GM12878 (cell line): ENCODE measurements at regions not wholly inside any gene's neighbourhood (a gene's known extent, or its start where the extent isn't known, plus 50 kb on each side); places are given as distances from the start of the nearest gene placed in this dataset.

Experiments
- ATAC-seq: fragments of 200-7000 bp; cut with Tn5 transposase; 3 replicates; pipeline ENCODE4 v1.9.1; 2020; ENCODE audit warnings: mild to moderate bottlenecking, moderate library complexity
- BruUV-seq: library from RNA; stranded (reverse); fragments of 400-500 nt; replicated peaks from 2 replicates; lab custom pipeline; 2021; lab: Mats Ljungman, UMichigan
- CTCF ChIA-PET: fragments of 300-600 bp; sonication (Branson Sonifier 250); formaldehyde crosslinking; extraction: SDS; loops from one replicate; lab custom pipeline; 2021; ENCODE audit warnings: inconsistent platforms; lab: Yijun Ruan, JAX
- POLR2A ChIA-PET: fragments of 350-600 bp; formaldehyde crosslinking; extraction: SDS; loops from one replicate; lab custom pipeline; 2021; ENCODE audit warnings: inconsistent platforms; lab: Charles Lee
- RAD21 ChIA-PET: fragments of 300-600 bp; sonication (Branson Sonifier 250); formaldehyde crosslinking; loops from one replicate; lab custom pipeline; 2023; ENCODE audit warnings: antibody characterized with exemption; ENCODE audit not compliant: unreplicated experiment; lab: Charles Lee
- SMC1A ChIA-PET: fragments of 300-600 bp; sonication (Branson Sonifier 250); formaldehyde crosslinking; loops from one replicate; lab custom pipeline; 2023; ENCODE audit not compliant: unreplicated experiment, uncharacterized antibody; lab: Charles Lee
- DNase-seq: peaks from one replicate; pipeline ENCODE4 v3.0.0-alpha.2; 2011; ENCODE audit warnings: low read depth, low spot score
- FAIRE-seq: peaks from 3 replicates; lab custom pipeline; 2011; peaks lifted over from hg19 to GRCh38; lab: Jason Lieb, UNC
- H2AFZ ChIP-seq: 2 replicates; pipeline ENCODE4 v1.6.0; 2011; ENCODE audit warnings: low read depth, low read length, control low read depth; ENCODE audit not compliant: control insufficient read depth
- H3K27ac ChIP-seq: 2 replicates; pipeline ENCODE4 v1.5.1; 2011; ENCODE audit warnings: control low read depth; ENCODE audit not compliant: control insufficient read depth, insufficient read depth
- H3K27me3 ChIP-seq, 2 experiments: replicated peaks in 1 of 2; 2 replicates each; pipeline versions ENCODE4 v1.6.0 to v1.6.1; 2011; ENCODE audit warnings: low read length in 1 of 2; ENCODE audit not compliant: control insufficient read depth in 2 of 2, insufficient read depth in 2 of 2
- H3K36me3 ChIP-seq, 2 experiments: 2 replicates each; pipeline ENCODE4 v1.5.1; 2011; ENCODE audit warnings: low read length in 1 of 2; ENCODE audit not compliant: control insufficient read depth in 2 of 2, insufficient read depth in 2 of 2
- H3K4me1 ChIP-seq: 2 replicates; pipeline ENCODE4 v1.6.1; 2011; ENCODE audit warnings: mild to moderate bottlenecking, low read length, moderate library complexity, mixed read lengths; ENCODE audit not compliant: control insufficient read depth, insufficient read depth
- H3K4me2 ChIP-seq: 2 replicates; pipeline ENCODE4 v1.6.0; 2011; ENCODE audit warnings: control low read depth; ENCODE audit not compliant: control insufficient read depth, insufficient read depth
- H3K4me3 ChIP-seq: fragments of 200-600 bp; sonication (generic); 2 replicates; pipeline ENCODE4 v1.5.1; 2016
- H3K79me2 ChIP-seq: 2 replicates; pipeline ENCODE4 v1.6.0; 2011; ENCODE audit warnings: low read length; ENCODE audit not compliant: control insufficient read depth, insufficient read depth
- H3K9ac ChIP-seq: 2 replicates; pipeline ENCODE4 v1.8.0; 2011; ENCODE audit warnings: low read length, control low read depth, mixed read lengths; ENCODE audit not compliant: control insufficient read depth, insufficient read depth
- H3K9me3 ChIP-seq: replicated peaks from 3 replicates; pipeline ENCODE4 v1.5.1; 2011; ENCODE audit warnings: mild to moderate bottlenecking, low read length; ENCODE audit not compliant: control insufficient read depth, insufficient read depth
- H4K20me1 ChIP-seq: 2 replicates; pipeline ENCODE4 v1.6.0; 2011; ENCODE audit not compliant: control insufficient read depth, insufficient read depth
- ATF7 ChIP-seq: fragments of 450-650 bp; IDR thresholded peaks from 2 replicates; pipeline ENCODE4 v1.6.1; 2016; ENCODE audit warnings: low read depth, mild to moderate bottlenecking
- CBFB ChIP-seq: IDR thresholded peaks from 2 replicates; pipeline ENCODE4 v1.6.1; 2016; ENCODE audit warnings: antibody characterized with exemption, low read depth
- FOS ChIP-seq: IDR thresholded peaks from 3 replicates; pipeline ENCODE4 v1.6.1; 2011; ENCODE audit warnings: borderline replicate concordance; ENCODE audit not compliant: insufficient read length; ENCODE audit errors: extremely low read depth
- FOXM1 ChIP-seq: IDR thresholded peaks from 2 replicates; pipeline ENCODE4 v1.6.1; 2012; ENCODE audit warnings: low read depth, mild to moderate bottlenecking, inconsistent platforms, low read length, moderate library complexity
- GABPA ChIP-seq: IDR thresholded peaks from 2 replicates; pipeline ENCODE4 v1.6.1; 2014; ENCODE audit warnings: antibody characterized with exemption, low read depth, mild to moderate bottlenecking, inconsistent platforms
- JUNB ChIP-seq: IDR thresholded peaks from 2 replicates; pipeline ENCODE4 v1.6.1; 2016; ENCODE audit warnings: antibody characterized with exemption, mild to moderate bottlenecking
- KDM1A ChIP-seq: fragments of 200-600 bp; sonication (generic); IDR thresholded peaks from 2 replicates; pipeline ENCODE4 v1.6.1; 2016; ENCODE audit warnings: borderline replicate concordance
- MXI1 ChIP-seq: fragments of 150-350 bp; IDR thresholded peaks from 2 replicates; pipeline ENCODE4 v1.6.1; 2011; ENCODE audit warnings: low read depth, mild to moderate bottlenecking, inconsistent platforms, low read length, improper control_type of control experiment
- MYC ChIP-seq: IDR thresholded peaks from 2 replicates; pipeline ENCODE4 v1.6.1; 2011; ENCODE audit warnings: mild to moderate bottlenecking, low read length, moderate library complexity, inconsistent platforms; ENCODE audit not compliant: insufficient read depth, insufficient replicate concordance, insufficient read length, severe bottlenecking
- NFYA ChIP-seq: IDR thresholded peaks from 2 replicates; pipeline ENCODE4 v1.6.1; 2011; ENCODE audit warnings: low read depth, mild to moderate bottlenecking, low read length, improper control_type of control experiment, borderline replicate concordance
- NR2F1 ChIP-seq: fragments of 450-650 bp; conservative IDR thresholded peaks from 2 replicates; pipeline ENCODE4 v1.6.1; 2017; ENCODE audit warnings: mild to moderate bottlenecking
- POLR2AphosphoS5 ChIP-seq: IDR thresholded peaks from 2 replicates; pipeline ENCODE4 v1.6.1; 2011; ENCODE audit warnings: mild to moderate bottlenecking, low read length, inconsistent platforms
- POU2F2 ChIP-seq: IDR thresholded peaks from 3 replicates; pipeline ENCODE4 v1.6.1; 2011; ENCODE audit warnings: low read depth, mild to moderate bottlenecking, low read length, borderline replicate concordance
- RAD51 ChIP-seq: fragments of 450-650 bp; IDR thresholded peaks from 2 replicates; pipeline ENCODE4 v1.6.1; 2016; ENCODE audit warnings: moderate library complexity, mild to moderate bottlenecking, inconsistent platforms
- RELA ChIP-seq: fragments of 450-650 bp; IDR thresholded peaks from 2 replicates; pipeline ENCODE4 v1.8.0; 2014; ENCODE audit warnings: borderline replicate concordance; ENCODE audit not compliant: partially characterized antibody
- SPI1 ChIP-seq: IDR thresholded peaks from 2 replicates; pipeline ENCODE4 v1.6.1; 2011; ENCODE audit warnings: low read depth, mild to moderate bottlenecking, low read length, moderate library complexity, borderline replicate concordance; ENCODE audit not compliant: insufficient read depth
- TCF12 ChIP-seq: IDR thresholded peaks from 2 replicates; pipeline ENCODE4 v1.6.1; 2011; ENCODE audit warnings: low read depth, mild to moderate bottlenecking, low read length
- WGBS: methylation state at CpG from one replicate; pipeline ENCODE4 v1.1.6; 2016; ENCODE audit warnings: low lambda C conversion rate; ENCODE audit not compliant: insufficient replicate concordance, insufficient coverage; ENCODE audit errors: missing lambda C conversion rate; 5-methylcytosine and 5-hydroxymethylcytosine counted together
- in situ Hi-C: fragments of 300-500 bp; cut with MboI; formaldehyde crosslinking; loops from 9 replicates; pipeline ENCODE4 v1.14.3; 2018; ENCODE audit warnings: mixed read lengths
- intact Hi-C: fragments of 100-400 bp; cut with micrococcal nuclease; formaldehyde crosslinking; loops from one replicate; pipeline ENCODE4 v1.14.2; 2022; ENCODE audit not compliant: unreplicated experiment
- TF ChIP-seq, protein P1 (sequence below): fragments of 450-650 bp; IDR thresholded peaks from 2 replicates; pipeline ENCODE4 v1.6.1; 2014; ENCODE audit warnings: mild to moderate bottlenecking
- TF ChIP-seq, protein P2 (sequence below): IDR thresholded peaks from 2 replicates; pipeline ENCODE4 v1.6.1; 2012; ENCODE audit warnings: low read depth, low read length, improper control_type of control experiment

DNA sequence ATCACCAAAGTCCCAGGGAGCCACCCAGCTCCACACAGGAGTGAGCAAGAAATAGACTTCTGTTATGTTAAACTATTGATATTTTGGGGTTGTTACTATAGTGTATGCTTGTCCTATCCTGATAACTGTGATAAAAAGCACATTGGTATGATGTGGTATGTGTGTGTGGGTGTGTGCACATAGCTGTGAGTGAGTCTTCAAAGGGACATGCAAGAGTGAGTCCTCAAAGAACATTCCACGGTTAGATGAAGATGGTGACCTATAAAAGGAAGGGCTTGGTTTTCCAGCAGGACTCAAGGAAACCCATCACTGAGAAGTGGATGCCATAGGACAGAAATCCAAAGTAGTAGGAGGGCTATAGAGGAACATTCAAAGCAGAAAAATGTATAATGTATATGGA lies 342.9 kb downstream of the TSN start:
- ChIA-PET RAD21 (no interaction called here), SMC1A (no interaction called here), CTCF (no interaction called here), POLR2A (no interaction called here)
- Histone ChIP-seq H3K36me3 (no peaks in the 10 kb centered on the region), H3K79me2 (no peaks in the 10 kb centered on the region), H3K4me2 (no peak overlapping the region), H3K4me1 (no peaks in the 10 kb centered on the region), H4K20me1 (no peaks in the 10 kb centered on the region), H3K9ac (no peak overlapping the region), H3K9me3 (no peaks in the 10 kb centered on the region), H3K4me3 (no peak overlapping the region), H2AFZ (no peak overlapping the region), H3K27me3 (no peaks in the 10 kb centered on the region), H3K27ac (no peak overlapping the region)
- in situ Hi-C loops, result no loop called here
- ATAC-seq (no peak), FAIRE-seq (no peak), DNase-seq (no peak)
- BruUV-seq, result no TSS peak
- WGBS, result 0% methylated on average over 1 of the region's 1 CpG
- TF ChIP-seq ATF7, result no peak
- TF ChIP-seq CBFB, result no peak
- TF ChIP-seq RAD51, result no peak
- TF ChIP-seq NR2F1, result no peak
- TF ChIP-seq SPI1, result no peak
- no peak for TF ChIP-seq TCF12
- TF ChIP-seq RELA, result no peak
- TF ChIP-seq NFYA, result no peak
- TF ChIP-seq, protein P1, sequence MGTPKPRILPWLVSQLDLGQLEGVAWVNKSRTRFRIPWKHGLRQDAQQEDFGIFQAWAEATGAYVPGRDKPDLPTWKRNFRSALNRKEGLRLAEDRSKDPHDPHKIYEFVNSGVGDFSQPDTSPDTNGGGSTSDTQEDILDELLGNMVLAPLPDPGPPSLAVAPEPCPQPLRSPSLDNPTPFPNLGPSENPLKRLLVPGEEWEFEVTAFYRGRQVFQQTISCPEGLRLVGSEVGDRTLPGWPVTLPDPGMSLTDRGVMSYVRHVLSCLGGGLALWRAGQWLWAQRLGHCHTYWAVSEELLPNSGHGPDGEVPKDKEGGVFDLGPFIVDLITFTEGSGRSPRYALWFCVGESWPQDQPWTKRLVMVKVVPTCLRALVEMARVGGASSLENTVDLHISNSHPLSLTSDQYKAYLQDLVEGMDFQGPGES, result no peak
- TF ChIP-seq POLR2AphosphoS5, result no peak
- TF ChIP-seq MXI1, result no peak
- no peak for TF ChIP-seq FOS
- TF ChIP-seq KDM1A, result no peak
- no peak for TF ChIP-seq POU2F2
- TF ChIP-seq JUNB, result no peak
- TF ChIP-seq, protein P2, sequence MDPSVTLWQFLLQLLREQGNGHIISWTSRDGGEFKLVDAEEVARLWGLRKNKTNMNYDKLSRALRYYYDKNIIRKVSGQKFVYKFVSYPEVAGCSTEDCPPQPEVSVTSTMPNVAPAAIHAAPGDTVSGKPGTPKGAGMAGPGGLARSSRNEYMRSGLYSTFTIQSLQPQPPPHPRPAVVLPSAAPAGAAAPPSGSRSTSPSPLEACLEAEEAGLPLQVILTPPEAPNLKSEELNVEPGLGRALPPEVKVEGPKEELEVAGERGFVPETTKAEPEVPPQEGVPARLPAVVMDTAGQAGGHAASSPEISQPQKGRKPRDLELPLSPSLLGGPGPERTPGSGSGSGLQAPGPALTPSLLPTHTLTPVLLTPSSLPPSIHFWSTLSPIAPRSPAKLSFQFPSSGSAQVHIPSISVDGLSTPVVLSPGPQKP, result no peak
- TF ChIP-seq FOXM1, result no peak
- no peak for TF ChIP-seq GABPA
- TF ChIP-seq MYC, result no peak
- intact Hi-C loops, result no loop called here
